PC-9 (cell line): ENCODE measurements at regions not wholly inside any gene's neighbourhood (a gene's known extent, or its start where the extent isn't known, plus 50 kb on each side); places are given as distances from the start of the nearest gene placed in this dataset.

Source experiments
- BruUV-seq: library from RNA; stranded (reverse); fragments of 400-500 nt; replicated peaks from 2 replicates; lab custom pipeline; 2021; lab: Mats Ljungman, UMichigan
- CTCF ChIA-PET: fragments of 300-600 bp; sonication (Branson Sonifier 250); formaldehyde crosslinking; loops from one replicate; lab custom pipeline; 2022; ENCODE audit warnings: antibody characterized with exemption; lab: Charles Lee
- POLR2A ChIA-PET: fragments of 300-600 bp; sonication (Branson Sonifier 250); formaldehyde crosslinking; loops from one replicate; lab custom pipeline; 2022; ENCODE audit warnings: antibody characterized with exemption; ENCODE audit not compliant: unreplicated experiment; lab: Charles Lee
- DNase-seq, 2 experiments: peaks; one replicate each; pipeline versions ENCODE4 v3.0.0 to v3.0.0-alpha.2; 2015 to 2022; ENCODE audit warnings: mixed read lengths in 1 of 2
- H2AFZ ChIP-seq: fragments of 200-600 bp; sonication (generic); 2 replicates; pipeline ENCODE4 v1.8.1; 2017; ENCODE audit warnings: antibody characterized with exemption
- H3F3A ChIP-seq: fragments of 200-600 bp; sonication (generic); 2 replicates; pipeline ENCODE4 v1.8.1; 2017; ENCODE audit warnings: antibody characterized with exemption, mild to moderate bottlenecking, low read depth; ENCODE audit not compliant: insufficient read depth
- H3K27ac ChIP-seq: fragments of 200-600 bp; sonication (generic); 2 replicates; pipeline ENCODE4 v1.6.1; 2016; ENCODE audit warnings: mixed run types
- H3K27me3 ChIP-seq: fragments of 200-600 bp; sonication (generic); 2 replicates; pipeline ENCODE4 v1.6.1; 2016; ENCODE audit warnings: low read depth, mixed run types; ENCODE audit not compliant: insufficient read depth
- H3K36me3 ChIP-seq: fragments of 200-600 bp; sonication (generic); 2 replicates; pipeline ENCODE4 v1.6.1; 2016; ENCODE audit warnings: low read depth, mixed run types
- H3K4me1 ChIP-seq: fragments of 200-600 bp; sonication (generic); replicated peaks from 2 replicates; pipeline ENCODE4 v1.6.1; 2016; ENCODE audit warnings: mixed run types; ENCODE audit not compliant: insufficient read depth
- H3K4me2 ChIP-seq: fragments of 200-600 bp; sonication (generic); 2 replicates; pipeline ENCODE4 v1.6.1; 2017; ENCODE audit warnings: mixed run types
- H3K4me3 ChIP-seq: fragments of 200-600 bp; sonication (generic); 2 replicates; pipeline ENCODE4 v1.6.1; 2016; ENCODE audit warnings: mixed run types
- H3K79me2 ChIP-seq: fragments of 200-600 bp; sonication (generic); 2 replicates; pipeline ENCODE4 v1.6.1; 2017; ENCODE audit warnings: low read depth, mixed run types
- H3K9me2 ChIP-seq: fragments of 200-600 bp; sonication (generic); 2 replicates; pipeline ENCODE4 v1.8.1; 2017; ENCODE audit warnings: mild to moderate bottlenecking; ENCODE audit not compliant: insufficient read depth
- H3K9me3 ChIP-seq: fragments of 200-600 bp; sonication (generic); 2 replicates; pipeline ENCODE4 v1.8.1; 2016; ENCODE audit warnings: low read depth; ENCODE audit not compliant: insufficient read depth
- H4K20me1 ChIP-seq: fragments of 200-600 bp; sonication (generic); 2 replicates; pipeline ENCODE4 v1.8.1; 2017; ENCODE audit not compliant: insufficient read depth
- CTCF ChIP-seq: fragments of 200-600 bp; sonication (generic); conservative IDR thresholded peaks from 2 replicates; pipeline ENCODE4 v1.6.1; 2017; ENCODE audit warnings: mixed run types, antibody characterized with exemption, mild to moderate bottlenecking, moderate library complexity
- EZH2 ChIP-seq: fragments of 200-600 bp; sonication (generic); IDR thresholded peaks from 2 replicates; pipeline ENCODE4 v1.8.0; 2017; ENCODE audit warnings: antibody characterized with exemption, low read depth
- intact Hi-C: fragments of 100-400 bp; cut with micrococcal nuclease; formaldehyde crosslinking; loops from one replicate; pipeline ENCODE4 v1.10.0; 2022; ENCODE audit not compliant: unreplicated experiment

GRCh38 chr20:3318226-3318884 lies 79.4 kb upstream of the SLC4A11 start:
- Histone ChIP-seq H3K9me2 (no peaks in the 10 kb centered on the region), H3K9me3 (no peaks in the 10 kb centered on the region), H3F3A (peaks cover 18% of the 10 kb centered on the region), H3K27ac (peak overlapping the region; percentile 33), H4K20me1 (no peaks in the 10 kb centered on the region), H3K4me1 (peaks cover 36% of the 10 kb centered on the region), H3K4me2 (peak overlapping the region; percentile 34), H3K79me2 (no peaks in the 10 kb centered on the region), H3K27me3 (no peaks in the 10 kb centered on the region), H3K4me3 (no peak overlapping the region), H2AFZ (no peak overlapping the region), H3K36me3 (no peaks in the 10 kb centered on the region)
- intact Hi-C loops: loop anchor here (5.0 to 10.0 kb wide), 3 partner anchors 476 to 624 kb away; partner anchors contain the start of genes EBF4, PCED1A and VPS16
- ChIA-PET CTCF (no interaction called here), POLR2A (no interaction called here)
- DNase-seq: peak; percentile 28 to 89
- no peak for TF ChIP-seq CTCF
- no peak for TF ChIP-seq EZH2
- BruUV-seq: no TSS peak

GRCh38 chr20:3316136-3316535 lies 77.1 kb upstream of the SLC4A11 start:
- no TSS peak for BruUV-seq
- intact Hi-C loops: loop anchor here (1.0 to 10.0 kb wide), 6 partner anchors 98 to 621 kb away; partner anchors contain the start of genes EBF4, PCED1A and VPS16
- no peak overlapping the region for H2AFZ ChIP-seq
- POLR2A ChIA-PET: interaction anchor here (0.6 kb wide), 1 partner anchor 262 kb away, joined by 8 read pairs; no protein-coding TSS in a partner anchor
- H3K4me3 ChIP-seq: no peak overlapping the region
- H3K9me3 ChIP-seq: no peaks in the 10 kb centered on the region
- no peaks in the 10 kb centered on the region for H4K20me1 ChIP-seq
- TF ChIP-seq EZH2: no peak
- TF ChIP-seq CTCF: no peak
- no peak overlapping the region for H3K27ac ChIP-seq
- no peak overlapping the region for H3K4me2 ChIP-seq
- no peaks in the 10 kb centered on the region for H3K79me2 ChIP-seq
- peaks cover 31% of the 10 kb centered on the region for H3F3A ChIP-seq
- H3K9me2 ChIP-seq: no peaks in the 10 kb centered on the region
- no peak for DNase-seq
- CTCF ChIA-PET: interaction anchor here (0.6 to 1.1 kb wide), 10 partner anchors 71 to 690 kb away, joined by 3 to 28 read pairs (median 8); no protein-coding TSS in a partner anchor
- peaks cover 54% of the 10 kb centered on the region for H3K4me1 ChIP-seq
- no peaks in the 10 kb centered on the region for H3K36me3 ChIP-seq
- H3K27me3 ChIP-seq: no peaks in the 10 kb centered on the region

GRCh38 chr20:3315136-3315535 lies 76.1 kb upstream of the SLC4A11 start:
- peaks cover 31% of the 10 kb centered on the region for H3F3A ChIP-seq
- no peak overlapping the region for H3K27ac ChIP-seq
- H3K9me3 ChIP-seq: no peaks in the 10 kb centered on the region
- ChIA-PET POLR2A (no interaction called here), CTCF (interaction anchor here (1.2 kb wide), 1 partner anchor 21 kb away, joined by 3 read pairs; no protein-coding TSS in a partner anchor)
- intact Hi-C loops: loop anchor here (5.0 to 10.0 kb wide), 3 partner anchors 473 to 620 kb away; partner anchors contain the start of genes EBF4, PCED1A and VPS16
- no peaks in the 10 kb centered on the region for H3K27me3 ChIP-seq
- no peak overlapping the region for H3K4me2 ChIP-seq
- no peaks in the 10 kb centered on the region for H4K20me1 ChIP-seq
- no peaks in the 10 kb centered on the region for H3K9me2 ChIP-seq
- no peak for DNase-seq
- BruUV-seq: no TSS peak
- TF ChIP-seq EZH2 (no peak), CTCF (no peak)
- no peaks in the 10 kb centered on the region for H3K36me3 ChIP-seq
- H3K4me3 ChIP-seq: no peak overlapping the region
- H3K79me2 ChIP-seq: no peaks in the 10 kb centered on the region
- H3K4me1 ChIP-seq: peaks cover 54% of the 10 kb centered on the region
- H2AFZ ChIP-seq: no peak overlapping the region
